ENCODE measurements at regions not wholly inside any gene's neighbourhood (a gene's known extent, or its start where the extent isn't known, plus 50 kb on each side); places are given as distances from the start of the nearest gene placed in this dataset.

DNA sequence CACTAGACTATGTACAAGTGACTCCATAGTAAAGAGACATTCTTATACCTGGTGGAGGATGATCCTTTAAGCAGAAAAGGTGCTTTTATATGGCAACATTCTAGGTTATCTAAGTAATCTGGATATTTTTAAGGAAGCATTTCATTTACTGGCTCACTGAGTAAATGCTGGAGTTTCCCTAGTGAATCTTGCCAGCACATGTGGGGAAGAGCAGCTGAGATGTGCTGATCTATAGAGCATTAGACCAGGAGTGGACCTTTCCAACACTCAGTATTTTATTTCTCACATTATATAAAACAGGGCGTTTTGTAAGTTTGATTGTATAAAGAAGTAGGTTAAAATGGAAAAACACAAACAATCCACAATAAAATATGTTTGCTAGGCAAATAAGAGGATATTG, 478.5 kb downstream of the ATP23 start:
- Histone ChIP-seq H3K9ac (ENCODE audit: low read length) (no peak overlapping the region), H3K4me3 (ENCODE audit: low read depth, low read length, poor library complexity, severe bottlenecking) (no peak overlapping the region), H4K20me1 (ENCODE audit: insufficient read depth, low read length) (no peaks in the 10 kb centered on the region), H3F3A (ENCODE audit: insufficient read depth, low read length) (no peaks in the 10 kb centered on the region), H3K4me1 (ENCODE audit: insufficient read depth, low read length, severe bottlenecking) (no peaks in the 10 kb centered on the region), H3K36me3 (ENCODE audit: insufficient read depth, low read length) (no peaks in the 10 kb centered on the region), H2AFZ (ENCODE audit: low read length) (no peak overlapping the region), H3K9me2 (ENCODE audit: low read depth, low read length) (no peaks in the 10 kb centered on the region), H3K9me3 (ENCODE audit: low read length) (no peaks in the 10 kb centered on the region), H3K27ac (ENCODE audit: low read depth, low read length, poor library complexity, severe bottlenecking) (no peak overlapping the region), H3K79me2 (ENCODE audit: insufficient read depth, low read length) (no peaks in the 10 kb centered on the region), H3K4me2 (ENCODE audit: low read length) (no peak overlapping the region), H3K27me3 (ENCODE audit: insufficient read depth, low read length) (no peaks in the 10 kb centered on the region)
- TF ChIP-seq, protein P1, sequence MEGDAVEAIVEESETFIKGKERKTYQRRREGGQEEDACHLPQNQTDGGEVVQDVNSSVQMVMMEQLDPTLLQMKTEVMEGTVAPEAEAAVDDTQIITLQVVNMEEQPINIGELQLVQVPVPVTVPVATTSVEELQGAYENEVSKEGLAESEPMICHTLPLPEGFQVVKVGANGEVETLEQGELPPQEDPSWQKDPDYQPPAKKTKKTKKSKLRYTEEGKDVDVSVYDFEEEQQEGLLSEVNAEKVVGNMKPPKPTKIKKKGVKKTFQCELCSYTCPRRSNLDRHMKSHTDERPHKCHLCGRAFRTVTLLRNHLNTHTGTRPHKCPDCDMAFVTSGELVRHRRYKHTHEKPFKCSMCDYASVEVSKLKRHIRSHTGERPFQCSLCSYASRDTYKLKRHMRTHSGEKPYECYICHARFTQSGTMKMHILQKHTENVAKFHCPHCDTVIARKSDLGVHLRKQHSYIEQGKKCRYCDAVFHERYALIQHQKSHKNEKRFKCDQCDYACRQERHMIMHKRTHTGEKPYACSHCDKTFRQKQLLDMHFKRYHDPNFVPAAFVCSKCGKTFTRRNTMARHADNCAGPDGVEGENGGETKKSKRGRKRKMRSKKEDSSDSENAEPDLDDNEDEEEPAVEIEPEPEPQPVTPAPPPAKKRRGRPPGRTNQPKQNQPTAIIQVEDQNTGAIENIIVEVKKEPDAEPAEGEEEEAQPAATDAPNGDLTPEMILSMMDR (IDR thresholded peaks at IDR 0.05; ENCODE audit: low read length) = no peak
- no peak for TF ChIP-seq EZH2 (IDR thresholded peaks at IDR 0.05; ENCODE audit: borderline replicate concordance, low read length)

- no peaks in the 10 kb centered on the region for H3K4me1 ChIP-seq (ENCODE audit: insufficient read depth, low read length, severe bottlenecking)
- no peaks in the 10 kb centered on the region for H3K9me3 ChIP-seq (ENCODE audit: low read length)
- H3K9me2 ChIP-seq (ENCODE audit: low read depth, low read length) = no peaks in the 10 kb centered on the region
- no peaks in the 10 kb centered on the region for H4K20me1 ChIP-seq (ENCODE audit: insufficient read depth, low read length)
- no peaks in the 10 kb centered on the region for H3K79me2 ChIP-seq (ENCODE audit: insufficient read depth, low read length)
- H3K27me3 ChIP-seq (ENCODE audit: insufficient read depth, low read length) = no peaks in the 10 kb centered on the region
- no peaks in the 10 kb centered on the region for H3K36me3 ChIP-seq (ENCODE audit: insufficient read depth, low read length)
- no peak overlapping the region for H2AFZ ChIP-seq (ENCODE audit: low read length)
- H3K4me3 ChIP-seq (ENCODE audit: low read depth, low read length, poor library complexity, severe bottlenecking) = no peak overlapping the region
- H3K27ac ChIP-seq (ENCODE audit: low read depth, low read length, poor library complexity, severe bottlenecking) = no peak overlapping the region
- no peaks in the 10 kb centered on the region for H3F3A ChIP-seq (ENCODE audit: insufficient read depth, low read length)
- H3K4me2 ChIP-seq (ENCODE audit: low read length) = no peak overlapping the region
- TF ChIP-seq, protein P1 (IDR thresholded peaks at IDR 0.05; ENCODE audit: low read length) = no peak
- TF ChIP-seq EZH2 (IDR thresholded peaks at IDR 0.05; ENCODE audit: borderline replicate concordance, low read length) = no peak
- H3K9ac ChIP-seq (ENCODE audit: low read length) = no peak overlapping the region
These were observed 479.1 kb downstream of the ATP23 start for GRCh38 chr12:58420503-58420902.

DNA sequence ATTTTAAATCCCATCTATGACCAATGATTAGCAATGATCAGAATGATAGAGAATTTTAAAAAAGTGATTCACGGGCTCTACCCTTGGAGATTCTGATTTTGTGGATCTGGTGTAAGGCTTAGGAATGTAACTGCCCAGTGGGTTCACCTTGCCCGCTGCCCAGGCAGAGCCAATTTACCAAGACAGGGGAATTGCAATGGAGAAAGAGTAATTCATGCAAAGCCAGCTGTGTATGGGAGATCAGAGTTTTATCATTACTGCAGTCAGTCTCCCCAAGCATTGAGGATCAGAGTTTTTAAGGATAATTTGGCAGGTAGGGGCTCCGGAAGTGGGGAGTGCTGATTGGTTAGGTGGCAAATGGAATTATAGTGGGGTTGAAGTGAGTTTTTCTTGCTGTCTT, 480.6 kb downstream of the ATP23 start:
- no peak overlapping the region for H3K27ac ChIP-seq (ENCODE audit: low read depth, low read length, poor library complexity, severe bottlenecking)
- H3F3A ChIP-seq (ENCODE audit: insufficient read depth, low read length) = no peaks in the 10 kb centered on the region
- H4K20me1 ChIP-seq (ENCODE audit: insufficient read depth, low read length) = no peaks in the 10 kb centered on the region
- no peak overlapping the region for H3K4me2 ChIP-seq (ENCODE audit: low read length)
- H3K79me2 ChIP-seq (ENCODE audit: insufficient read depth, low read length) = no peaks in the 10 kb centered on the region
- H3K27me3 ChIP-seq (ENCODE audit: insufficient read depth, low read length) = no peaks in the 10 kb centered on the region
- TF ChIP-seq, protein P1 (IDR thresholded peaks at IDR 0.05; ENCODE audit: low read length) = no peak
- no peak for TF ChIP-seq EZH2 (IDR thresholded peaks at IDR 0.05; ENCODE audit: borderline replicate concordance, low read length)
- H3K9me3 ChIP-seq (ENCODE audit: low read length) = no peaks in the 10 kb centered on the region
- H3K9ac ChIP-seq (ENCODE audit: low read length) = no peak overlapping the region
- no peak overlapping the region for H3K4me3 ChIP-seq (ENCODE audit: low read depth, low read length, poor library complexity, severe bottlenecking)
- no peak overlapping the region for H2AFZ ChIP-seq (ENCODE audit: low read length)
- H3K4me1 ChIP-seq (ENCODE audit: insufficient read depth, low read length, severe bottlenecking) = no peaks in the 10 kb centered on the region
- H3K9me2 ChIP-seq (ENCODE audit: low read depth, low read length) = no peaks in the 10 kb centered on the region
- H3K36me3 ChIP-seq (ENCODE audit: insufficient read depth, low read length) = no peaks in the 10 kb centered on the region
